GM18861 (cell line): ENCODE measurements at regions not wholly inside any gene's neighbourhood (a gene's known extent, or its start where the extent isn't known, plus 50 kb on each side); places are given as distances from the start of the nearest gene placed in this dataset.
"Not testable (repeated sequence)": the region's sequence is repeated elsewhere in the genome, so short reads cannot be mapped to it uniquely, and the experiment has no call there.

Source experiments
- ATAC-seq: cut with Tn5 transposase; IDR thresholded peaks from one replicate; pipeline ENCODE4 v1.9.1; 2021; ENCODE audit not compliant: unreplicated experiment

GRCh38 chr4:189547559-189547958, 393.1 kb upstream of the FRG1 start:
- no peak for ATAC-seq

- no peak for ATAC-seq
Observed at GRCh38 chr4:189548484-189549125, 392.1 kb upstream of the FRG1 start.

- ATAC-seq: not testable (repeated sequence)
Observed at GRCh38 chr4:189551931-189552670, 388.6 kb upstream of the FRG1 start.

GRCh38 chr4:189560605-189561004, 380.1 kb upstream of the FRG1 start:
- not testable (repeated sequence) for ATAC-seq

DNA sequence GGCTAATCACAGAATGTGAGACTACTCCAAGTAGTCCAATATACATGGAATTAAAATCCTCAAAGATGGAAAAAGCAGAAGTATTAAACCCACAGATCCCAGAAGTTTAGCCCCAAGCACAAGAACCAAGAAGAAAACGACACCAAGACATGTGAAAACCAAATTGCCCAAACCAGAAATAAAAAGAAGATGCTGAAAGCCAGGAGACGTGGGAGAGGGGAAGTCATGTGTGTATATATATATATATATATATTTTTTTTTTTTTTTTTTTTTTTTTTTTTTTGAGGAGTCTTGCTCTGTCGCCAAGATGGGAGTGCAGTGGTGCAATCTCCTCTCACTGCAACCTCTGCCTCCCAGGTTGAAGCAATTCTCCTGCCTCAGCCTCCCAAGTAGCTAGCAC, 376.9 kb upstream of the FRG1 start:
- not testable (repeated sequence) for ATAC-seq

DNA sequence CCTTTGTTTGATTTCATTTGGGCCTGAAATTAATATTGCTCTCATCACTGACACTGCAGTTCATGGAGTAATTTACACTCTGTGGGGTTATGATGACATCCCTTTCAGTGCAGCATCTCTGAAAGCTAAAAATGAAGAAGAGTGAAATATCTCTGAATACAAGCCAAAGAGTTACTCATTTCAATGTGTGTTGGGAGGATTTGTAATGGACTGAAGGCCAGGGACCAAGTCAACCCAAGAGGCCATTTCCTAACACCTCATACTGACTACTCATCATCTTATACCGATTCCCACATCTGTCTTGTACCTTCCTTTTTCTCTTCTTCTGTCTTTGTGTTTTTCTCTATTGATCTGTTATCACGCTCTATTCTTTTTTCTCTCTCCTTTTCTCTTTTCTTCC, 374.4 kb upstream of the FRG1 start:
- ATAC-seq: not testable (repeated sequence)

DNA sequence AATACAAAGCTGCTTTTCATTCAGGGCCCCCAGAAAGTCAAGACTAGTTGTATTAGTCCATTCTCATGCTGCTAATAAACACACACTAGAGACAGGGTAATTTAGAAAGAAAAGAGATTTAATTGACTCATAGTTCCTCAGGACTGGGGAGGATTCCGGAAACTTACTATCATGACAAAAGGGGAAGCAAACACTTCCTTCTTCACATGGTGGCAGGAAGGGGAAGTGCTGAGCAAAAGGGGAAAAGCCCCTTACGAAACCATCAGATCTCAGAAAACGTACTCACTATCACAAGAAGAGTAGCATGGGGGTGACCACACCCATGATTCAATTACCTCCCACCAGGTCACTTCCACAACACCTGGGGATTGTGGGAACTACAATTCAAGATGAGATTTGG, 373.8 kb upstream of the FRG1 start:
- not testable (repeated sequence) for ATAC-seq

- not testable (repeated sequence) for ATAC-seq
Observed at GRCh38 chr4:189579645-189580044, 361.0 kb upstream of the FRG1 start.

DNA sequence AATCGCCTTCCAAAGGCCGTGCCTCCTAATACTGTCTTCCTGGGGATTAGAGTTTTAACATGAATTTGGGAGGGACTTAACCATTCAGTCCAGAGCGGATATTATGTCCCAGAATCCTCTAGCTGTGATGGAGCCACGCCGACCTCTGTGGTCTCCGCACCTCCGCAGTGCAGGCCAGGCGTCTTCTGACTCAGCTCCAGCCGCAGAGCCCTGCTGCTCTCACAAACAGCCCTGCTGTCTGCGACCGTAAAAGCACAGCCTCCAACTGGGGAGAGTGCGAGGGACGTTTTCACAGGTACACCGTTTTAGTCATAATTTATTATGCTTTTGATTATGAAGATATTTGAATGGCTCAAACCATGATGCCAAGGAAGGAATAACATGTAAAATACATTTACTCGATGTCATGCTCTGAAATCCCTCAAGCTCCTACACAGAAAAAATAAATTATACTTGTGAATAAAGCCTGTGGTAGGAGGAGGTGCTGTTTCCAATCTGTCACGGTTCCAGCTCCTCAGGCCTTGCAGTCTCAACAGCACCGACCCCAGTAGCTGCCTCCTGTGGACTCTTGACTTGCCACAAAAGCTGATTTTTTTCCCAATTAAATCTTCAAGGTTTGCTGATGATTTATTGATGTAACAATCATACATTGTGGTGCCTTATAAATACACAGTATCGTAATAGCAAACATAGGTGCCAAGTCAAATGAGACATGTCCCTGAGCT, 353.6 kb upstream of the FRG1 start:
- ATAC-seq: not testable (repeated sequence)

DNA sequence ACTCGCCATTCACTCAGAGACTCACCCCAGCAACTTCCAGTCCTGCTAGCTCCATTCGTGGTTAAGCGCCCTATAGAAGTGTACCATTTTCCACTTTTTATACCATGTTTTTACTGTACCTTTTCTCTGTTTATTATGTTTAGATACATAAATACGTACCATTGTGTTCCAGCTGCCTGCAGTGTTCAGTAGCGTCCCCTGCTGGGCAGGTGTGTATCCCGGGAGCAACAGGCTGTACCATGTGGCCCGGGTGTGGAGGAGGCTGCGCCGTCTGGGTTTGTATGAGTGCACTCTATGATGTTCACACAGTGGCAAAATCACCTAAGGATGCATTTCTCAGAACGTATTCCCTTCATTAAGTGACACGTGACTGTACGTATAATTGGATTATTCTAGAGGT, 351.5 kb upstream of the FRG1 start:
- ATAC-seq: not testable (repeated sequence)

GRCh38 chr4:189592890-189593289, 347.8 kb upstream of the FRG1 start:
- no peak for ATAC-seq

DNA sequence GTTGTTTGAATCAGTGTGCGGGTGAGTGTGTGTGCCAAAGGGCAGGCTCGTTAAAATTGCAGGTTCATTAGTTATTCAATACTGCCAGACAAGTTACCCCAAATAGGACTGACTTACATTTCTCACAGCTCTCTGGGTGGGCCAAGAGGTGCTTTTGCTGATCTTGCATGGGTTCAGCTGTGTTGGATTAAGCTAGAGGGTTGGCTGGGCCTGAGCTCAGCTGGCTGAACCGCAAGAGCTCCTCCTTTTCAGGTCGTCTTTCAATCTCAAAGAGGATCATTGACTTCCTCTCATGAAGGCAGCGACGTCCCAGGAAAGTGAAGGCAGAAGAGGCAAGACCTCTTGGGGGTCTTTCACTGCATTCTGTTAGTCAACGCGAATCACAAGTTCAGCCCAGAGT, 343.3 kb upstream of the FRG1 start:
- ATAC-seq: no peak

GRCh38 chr4:189600264-189600663, 340.4 kb upstream of the FRG1 start:
- no peak for ATAC-seq

DNA sequence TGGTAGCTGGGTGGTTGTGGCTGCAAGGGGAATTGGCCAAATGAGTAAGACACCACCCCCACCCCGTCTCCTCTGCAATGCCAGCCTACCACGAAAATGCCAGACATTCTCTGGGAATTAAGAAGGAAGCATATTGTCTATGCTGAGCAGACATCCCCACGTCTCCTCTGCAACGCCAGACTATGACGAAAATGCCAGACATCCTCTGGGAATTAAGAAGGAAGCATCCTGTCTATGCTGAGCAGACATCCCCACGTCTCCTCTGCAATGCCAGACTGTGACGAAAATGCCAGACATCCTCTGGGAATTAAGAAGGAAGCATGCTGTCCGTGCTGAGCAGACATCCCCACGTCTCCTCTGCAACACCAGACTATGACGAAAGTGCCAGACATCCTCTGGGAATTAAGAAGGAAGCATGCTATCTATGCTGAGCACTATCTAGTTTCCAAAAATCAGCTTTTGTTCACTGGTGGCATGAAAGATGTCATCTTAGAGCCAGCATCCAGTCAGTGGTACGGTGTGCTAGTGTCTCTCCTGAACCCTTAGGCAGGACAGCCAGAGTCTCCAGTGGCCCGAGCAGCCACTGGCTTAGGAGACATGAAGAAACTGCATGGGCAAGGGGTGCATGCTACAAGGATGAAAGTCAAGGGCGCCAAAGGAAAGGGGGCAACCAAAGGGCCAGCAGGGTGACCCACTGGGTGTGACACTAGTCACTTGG, 339.8 kb upstream of the FRG1 start:
- ATAC-seq: no peak

GRCh38 chr4:189602827-189603226, 337.8 kb upstream of the FRG1 start:
- ATAC-seq: not testable (repeated sequence)

DNA sequence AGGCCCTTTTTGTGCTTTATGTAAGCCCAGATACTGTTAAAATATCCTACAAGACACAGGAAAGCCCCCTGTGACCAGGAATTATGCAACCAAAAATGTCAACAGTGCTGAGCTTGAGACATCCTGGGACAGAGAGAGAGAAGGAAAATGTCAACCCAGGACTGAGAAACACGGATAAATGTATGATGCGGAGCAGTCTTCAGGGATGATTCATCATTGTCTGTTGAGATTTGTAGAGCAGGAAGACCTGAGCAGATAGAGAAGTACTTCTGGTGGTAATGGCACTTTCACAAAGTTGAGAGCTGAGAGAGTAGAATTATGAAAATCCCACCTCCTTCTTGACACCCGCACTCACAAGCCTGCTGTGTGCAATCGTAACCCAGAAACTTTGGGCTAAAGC, 330.1 kb upstream of the FRG1 start:
- not testable (repeated sequence) for ATAC-seq

DNA sequence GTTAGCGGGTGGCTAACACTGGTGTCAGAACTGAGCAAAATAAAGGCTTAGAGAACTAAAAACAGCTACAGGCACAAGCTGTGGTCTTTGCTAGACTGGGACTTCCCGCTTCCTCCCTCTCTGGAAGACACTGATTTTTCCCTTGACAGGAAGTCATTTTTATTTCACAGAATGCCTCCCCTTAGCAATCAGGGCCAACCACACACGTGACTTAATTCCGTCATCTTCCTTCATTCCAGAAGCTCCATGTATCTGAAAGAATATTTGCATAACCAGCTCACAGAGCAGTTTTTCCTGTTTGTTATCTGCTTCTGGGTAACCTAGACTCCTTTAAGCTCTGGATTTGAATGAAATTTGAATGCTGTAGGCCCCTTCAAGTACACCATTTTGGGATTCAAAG, 327.5 kb upstream of the FRG1 start:
- ATAC-seq: no peak

DNA sequence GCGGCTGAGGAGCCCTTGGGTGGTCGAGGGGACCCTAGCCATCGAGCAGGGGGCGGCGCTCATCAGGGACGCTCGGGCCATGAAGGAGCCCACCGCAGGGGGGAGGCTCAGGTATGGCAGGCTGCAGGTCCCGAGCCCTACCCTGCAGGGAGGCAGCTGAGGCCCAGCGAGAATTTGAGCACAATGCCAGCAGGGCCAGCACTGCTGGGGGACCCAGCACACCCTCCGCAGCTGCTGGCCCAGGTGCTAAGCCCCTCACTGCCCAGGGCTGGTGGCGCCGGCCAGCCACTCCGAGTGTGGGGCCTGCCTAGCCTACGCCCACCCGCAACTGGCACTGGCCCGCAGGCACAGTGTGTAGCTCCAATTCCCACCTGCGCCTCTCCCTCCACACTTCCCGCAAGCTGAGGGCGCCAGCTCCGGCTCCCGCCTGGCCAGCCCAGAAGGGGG, 325.4 kb upstream of the FRG1 start:
- no peak for ATAC-seq

DNA sequence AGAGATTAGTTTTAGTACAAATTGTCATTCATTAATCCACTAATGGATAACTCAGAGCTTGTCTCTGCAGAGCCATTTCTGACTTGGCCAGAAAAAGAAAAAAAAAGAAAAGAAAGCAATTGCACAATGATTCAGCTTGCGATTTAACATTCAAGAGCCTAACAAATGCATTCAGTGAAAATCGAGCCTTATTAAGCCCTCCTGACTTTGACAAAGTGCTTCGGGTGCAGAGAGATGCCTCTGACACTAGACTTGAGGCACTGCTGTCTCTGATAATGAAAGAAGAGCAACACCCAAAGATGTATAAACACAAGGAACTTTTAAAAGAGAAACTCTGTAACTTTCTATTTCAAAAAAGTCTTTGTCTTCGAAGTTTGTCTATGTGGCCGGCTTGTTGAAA, 322.9 kb upstream of the FRG1 start:
- ATAC-seq: not testable (repeated sequence)

DNA sequence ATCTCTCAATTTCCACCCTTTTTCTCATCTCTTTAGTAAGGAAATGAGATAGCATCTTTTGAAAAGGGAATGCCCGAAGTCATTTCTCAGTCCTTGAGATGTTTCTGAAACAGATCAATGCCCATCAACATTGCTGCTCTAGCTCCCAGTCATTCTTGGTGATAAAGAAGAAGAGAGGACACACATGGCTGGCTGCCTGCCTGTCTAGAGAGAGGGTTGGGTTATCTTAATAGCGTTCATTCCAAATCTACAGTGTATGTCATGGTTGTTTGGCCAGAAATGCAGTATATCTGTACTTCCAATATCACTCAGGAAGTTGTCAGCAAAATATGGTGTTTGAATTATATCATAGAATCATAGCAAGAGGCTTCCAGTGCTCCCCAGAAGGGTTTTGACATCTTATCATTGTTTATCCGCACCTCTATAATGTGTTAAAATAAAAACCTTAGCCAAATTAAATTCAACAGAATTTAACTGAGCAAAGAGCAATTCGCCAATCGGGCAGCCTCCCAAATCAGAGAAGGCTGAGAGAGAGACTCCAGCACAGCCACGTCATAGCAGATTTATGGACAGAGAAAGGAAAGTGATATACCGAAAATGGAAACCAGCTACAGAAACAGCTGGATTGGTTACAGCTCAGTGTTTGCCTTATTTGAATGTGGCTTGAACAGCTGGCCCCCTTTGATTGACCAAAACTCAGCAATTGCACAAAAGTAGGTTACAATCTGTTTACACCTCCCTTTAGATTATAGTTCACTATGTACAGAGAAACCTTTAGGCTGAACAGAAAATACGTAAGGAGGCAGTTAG, 321.0 kb upstream of the FRG1 start:
- ATAC-seq: not testable (repeated sequence)
